ENCODE measurements at regions not wholly inside any gene's neighbourhood (a gene's known extent, or its start where the extent isn't known, plus 50 kb on each side); places are given as distances from the start of the nearest gene placed in this dataset.

GRCh38 chr2:217434180-217434975 is 568.4 kb downstream of the TNS1 start:
- peak; percentile 69 for DNase-seq

- DNase-seq, result no peak
Measured at GRCh38 chr2:217433522-217433921, 569.3 kb downstream of the TNS1 start.

DNA sequence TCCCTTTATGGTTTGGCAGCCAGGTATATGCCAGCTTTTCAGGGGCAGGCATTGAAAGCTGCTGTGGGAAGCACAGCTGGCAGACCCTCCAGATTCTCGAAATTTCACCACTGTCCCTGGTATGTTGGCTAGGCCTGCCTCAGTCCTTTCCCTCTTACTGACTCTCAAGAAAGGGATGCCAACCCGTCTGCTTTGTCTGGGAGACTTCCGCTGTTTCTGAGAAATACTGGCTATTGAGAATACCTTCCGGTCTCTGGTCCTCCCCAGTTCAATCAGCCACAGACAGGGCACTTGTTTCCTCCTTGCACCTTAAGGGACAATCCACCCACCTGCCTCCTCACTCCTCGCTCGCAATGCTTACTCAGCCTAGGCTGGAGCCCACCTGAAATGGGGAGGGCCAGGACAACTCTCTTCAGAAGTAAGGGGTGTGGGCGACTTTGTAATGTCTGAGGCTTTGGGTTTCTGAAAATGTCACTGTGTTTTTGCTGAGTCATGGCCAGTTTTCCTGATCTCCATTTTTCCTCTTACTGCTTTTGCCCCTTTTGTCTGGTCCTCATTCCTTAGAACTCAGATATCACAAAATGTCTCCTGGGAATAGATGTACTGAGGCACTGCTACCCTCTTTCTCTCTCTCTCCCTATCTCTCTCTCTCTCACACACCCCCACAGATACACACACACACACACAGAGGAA is 571.1 kb downstream of the TNS1 start:
- DNase-seq, result no peak

GRCh38 chr2:217430916-217431576 is 571.2 kb upstream of the TNP1 start:
- DNase-seq, result peak; percentile 79

DNA sequence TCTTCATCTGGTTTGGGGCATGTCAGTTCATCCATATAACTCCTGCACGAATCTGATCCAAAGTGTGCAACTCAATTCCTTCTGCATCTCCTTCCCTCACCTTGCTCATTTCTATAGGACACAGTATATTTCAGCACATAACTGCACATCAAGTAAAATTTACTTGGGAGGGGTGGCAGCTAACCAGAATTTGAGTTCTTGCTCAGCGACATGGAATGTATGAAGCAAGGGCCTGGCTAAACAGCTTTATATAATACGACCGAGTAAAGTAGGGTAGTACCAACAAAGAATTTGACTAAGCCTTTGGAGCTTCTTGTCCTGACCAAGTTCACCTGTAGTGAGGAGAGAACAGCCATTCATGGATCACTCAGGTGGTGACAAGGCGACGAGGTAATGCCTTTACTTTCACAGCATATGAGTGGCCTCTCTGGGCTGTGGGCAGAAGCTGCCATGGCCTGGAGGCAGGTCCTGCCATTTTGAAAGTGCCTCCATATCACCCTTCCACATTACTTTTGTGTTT is 570.2 kb upstream of the TNP1 start:
- DNase-seq, result no peak

- DNase-seq, result no peak
Measured at GRCh38 chr2:217421834-217422233, 562.0 kb upstream of the TNP1 start.

DNA sequence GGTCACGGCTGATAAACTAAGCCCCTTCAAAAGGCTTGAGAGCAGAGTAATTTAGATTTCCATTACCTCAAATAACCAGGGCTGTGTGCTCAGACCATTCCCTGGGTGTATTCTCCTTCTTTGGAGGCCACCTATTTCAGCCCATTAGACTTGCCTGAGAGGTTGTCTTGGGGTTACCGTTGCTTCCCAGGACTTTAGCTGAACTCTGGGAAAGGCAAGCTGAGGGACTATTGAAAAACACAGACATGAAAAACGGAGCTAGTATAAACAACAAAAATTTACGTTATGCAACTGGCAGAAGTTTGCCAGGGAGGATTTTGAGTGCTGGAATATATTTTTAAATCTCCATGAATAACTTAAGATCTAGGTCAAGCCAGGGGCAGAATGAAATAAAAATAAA is 561.0 kb upstream of the TNP1 start:
- no peak for DNase-seq

DNA sequence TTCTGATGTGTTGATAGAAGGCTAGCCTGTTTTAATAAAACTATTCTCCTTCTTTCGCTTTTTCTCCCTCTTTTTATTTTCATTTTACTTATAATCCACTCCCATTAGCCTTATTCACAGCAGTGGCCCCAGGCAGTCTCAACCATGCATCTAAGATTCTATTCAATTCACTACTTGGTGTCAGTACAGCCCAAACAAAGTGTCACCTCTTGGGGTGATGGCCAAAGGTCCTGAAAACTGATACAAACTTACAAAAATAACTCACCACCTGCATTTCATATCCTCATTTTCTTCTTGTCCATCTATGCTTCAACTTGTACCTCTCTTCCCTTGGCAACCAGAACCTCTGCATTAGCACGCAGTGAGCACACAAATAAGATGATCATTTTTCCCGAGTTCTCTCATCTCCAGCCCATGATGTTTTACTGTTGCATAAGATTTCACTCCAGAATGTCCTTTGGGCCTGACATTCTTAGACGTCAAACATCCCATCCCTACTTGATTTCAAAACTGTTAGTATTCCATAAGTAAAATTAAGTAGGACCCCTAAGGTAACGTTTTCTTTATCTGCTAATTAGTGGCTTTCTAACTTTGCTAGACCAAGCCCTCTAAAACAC is 559.3 kb upstream of the TNP1 start:
- DNase-seq, result no peak

- no peak for DNase-seq
Measured at GRCh38 chr2:217418544-217418943, 558.7 kb upstream of the TNP1 start.

GRCh38 chr2:217418090-217418489 is 558.2 kb upstream of the TNP1 start:
- no peak for DNase-seq

DNA sequence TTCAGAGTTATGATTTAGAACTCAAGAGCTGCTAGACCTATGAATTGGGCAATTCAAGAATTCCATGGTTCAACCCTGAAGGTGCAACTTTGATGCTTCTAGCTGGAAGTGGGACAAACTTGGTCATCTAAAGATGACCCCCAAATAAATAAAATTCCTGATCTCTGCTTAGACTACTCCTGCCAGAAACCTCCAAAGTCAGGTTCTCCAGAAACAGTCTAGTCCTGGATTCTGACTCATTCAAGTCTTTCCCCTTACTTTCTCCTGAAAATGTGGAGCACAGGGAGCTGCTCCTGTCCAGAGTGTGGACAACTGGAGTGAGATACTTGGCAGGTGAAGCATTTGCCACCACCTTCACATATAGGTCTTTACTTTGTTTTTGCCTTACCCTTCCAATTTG is 557.7 kb upstream of the TNP1 start:
- DNase-seq, result no peak

GRCh38 chr2:217415316-217415715 is 555.5 kb upstream of the TNP1 start:
- DNase-seq, result peak; percentile 69

- DNase-seq, result no peak
Measured at GRCh38 chr2:217414429-217414828, 554.6 kb upstream of the TNP1 start.

DNA sequence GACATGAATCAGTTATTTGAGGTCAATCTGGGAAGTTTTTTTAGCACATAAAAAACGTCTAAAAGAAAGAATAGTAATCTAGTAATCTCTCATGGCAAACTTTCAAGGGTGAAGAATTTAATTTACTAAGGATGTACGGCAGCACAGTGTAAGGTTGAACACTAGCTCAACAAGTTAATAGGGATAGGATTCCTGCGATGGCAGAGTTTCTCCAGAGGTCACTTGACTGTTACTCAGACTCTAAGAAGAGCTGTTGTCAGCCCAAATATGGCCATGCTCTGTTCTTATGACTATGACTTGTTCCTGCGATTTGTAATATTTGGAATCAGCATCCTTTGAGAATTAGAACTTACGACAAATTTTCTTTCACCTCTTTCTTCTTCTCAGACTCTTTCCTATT is 553.3 kb upstream of the TNP1 start:
- DNase-seq, result no peak

DNA sequence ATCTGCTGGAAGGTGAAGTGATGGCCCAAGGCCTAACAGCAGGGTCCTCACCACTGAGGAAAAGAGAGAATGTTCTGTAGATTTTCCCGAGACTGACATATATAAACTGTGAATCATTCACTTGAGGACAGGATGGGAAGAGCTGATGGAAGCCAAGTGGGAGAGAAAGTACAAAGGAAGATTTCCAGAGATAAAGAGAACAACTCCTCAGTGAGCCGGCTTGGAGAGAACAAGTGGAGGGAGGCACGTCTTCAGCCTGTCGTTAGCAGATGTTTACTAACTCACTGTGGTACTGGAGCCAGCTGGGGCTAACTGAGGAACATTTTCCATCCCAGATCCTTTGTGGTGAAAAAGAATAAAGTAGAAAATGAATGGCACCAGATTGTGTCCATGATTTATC is 552.9 kb upstream of the TNP1 start:
- DNase-seq, result no peak

GRCh38 chr2:217412277-217412676 is 552.4 kb upstream of the TNP1 start:
- DNase-seq, result no peak

DNA sequence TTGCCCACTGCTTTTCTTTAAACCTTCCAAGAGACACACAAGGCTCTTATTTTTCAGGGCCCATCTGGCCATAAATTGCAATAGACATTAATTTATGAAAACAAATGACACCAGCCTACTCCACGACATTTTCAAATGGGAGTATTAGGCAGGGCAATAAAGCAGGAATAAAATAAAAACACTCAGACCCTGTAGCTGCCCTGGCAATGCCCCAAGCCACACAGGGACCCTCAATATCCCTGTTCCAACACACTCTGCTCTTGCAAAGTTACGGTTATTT is 550.8 kb upstream of the TNP1 start:
- DNase-seq, result no peak

- DNase-seq, result no peak
Measured at GRCh38 chr2:217409949-217410680, 550.3 kb upstream of the TNP1 start.

- DNase-seq, result no peak
Measured at GRCh38 chr2:217407362-217407761, 547.5 kb upstream of the TNP1 start.

DNA sequence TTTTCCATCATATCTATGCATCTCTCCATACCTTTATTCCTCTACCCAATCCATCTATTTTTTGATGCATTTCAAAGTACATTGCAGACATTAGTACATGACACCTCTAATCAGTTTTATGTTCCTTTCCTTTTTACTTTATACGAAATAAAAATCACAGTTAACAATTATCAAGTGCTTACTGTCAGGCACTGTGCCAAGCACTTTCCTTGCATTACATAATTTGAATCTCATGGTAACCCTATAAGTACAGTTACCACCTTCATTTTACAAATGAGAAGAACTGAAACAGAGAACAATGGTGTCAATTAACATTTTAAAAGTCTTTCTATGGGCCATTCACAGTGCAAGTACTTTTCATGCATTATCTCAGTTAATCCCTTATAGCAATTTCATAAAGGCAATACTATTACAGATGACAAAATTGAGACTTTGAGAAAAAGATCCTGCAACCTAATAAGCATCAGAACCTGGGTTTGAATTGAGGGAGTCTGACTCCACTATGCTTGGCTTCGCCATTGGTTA is 544.4 kb upstream of the TNP1 start:
- DNase-seq, result no peak

- no peak for DNase-seq
Measured at GRCh38 chr2:217402761-217403383, 543.0 kb upstream of the TNP1 start.

GRCh38 chr2:217402144-217402543 is 542.3 kb upstream of the TNP1 start:
- no peak for DNase-seq
